K562 (cell line): ENCODE measurements at regions not wholly inside any gene's neighbourhood (a gene's known extent, or its start where the extent isn't known, plus 50 kb on each side); places are given as distances from the start of the nearest gene placed in this dataset.

Experiments
- ATAC-seq: fragments of 200-7000 bp; cut with Tn5 transposase; 3 replicates; pipeline ENCODE4 v1.9.1; 2020; ENCODE audit warnings: moderate library complexity
- BruUV-seq: library from RNA; stranded (reverse); fragments of 400-500 nt; replicated peaks from 2 replicates; lab custom pipeline; 2021; lab: Mats Ljungman, UMichigan
- CTCF ChIA-PET: fragments of 300-600 bp; formaldehyde crosslinking; extraction: SDS; loops from one replicate; lab custom pipeline; 2021; ENCODE audit warnings: low intra/inter-chr PET ratio; lab: Yijun Ruan, JAX
- POLR2A ChIA-PET: fragments of 300-600, 350-650 bp; sonication (Branson Sonifier 250); formaldehyde crosslinking; extraction: SDS; loops from one replicate; lab custom pipeline; 2021; ENCODE audit warnings: antibody characterized with exemption, inconsistent platforms; lab: Yijun Ruan, JAX
- DNase-seq, 4 experiments: peaks; one replicate each; pipeline versions ENCODE4 v3.0.0 to v3.0.0-alpha.2; 2011 to 2018; ENCODE audit warnings: low spot score in 3 of 4, mixed read lengths in 3 of 4; ENCODE audit errors: extremely low read depth in 1 of 4
- FAIRE-seq: peaks from 2 replicates; lab custom pipeline; 2011; peaks lifted over from hg19 to GRCh38; lab: Jason Lieb, UNC
- H2AFZ ChIP-seq: 2 replicates; pipeline ENCODE4 v1.6.0; 2011; ENCODE audit warnings: low read depth, low read length, control low read depth, inconsistent platforms
- H3K27ac ChIP-seq: fragments of 200-600 bp; 3 replicates; pipeline ENCODE4 v1.8.0; 2011; ENCODE audit warnings: low read depth, mild to moderate bottlenecking, control low read depth, inconsistent platforms, low read length, moderate library complexity, mixed read lengths; ENCODE audit errors: extremely low read depth
- H3K27me3 ChIP-seq, 2 experiments: fragments of 300-600 bp in 1 of 2; 2 replicates in 1 of 2; 3 replicates in 1 of 2; pipeline versions ENCODE4 v1.6.0 to v1.8.0; 2011; ENCODE audit warnings: inconsistent platforms in 2 of 2, low read length in 2 of 2, mild to moderate bottlenecking in 1 of 2, mixed read lengths in 1 of 2, moderate library complexity in 1 of 2; ENCODE audit not compliant: control insufficient read depth in 2 of 2, insufficient read depth in 2 of 2
- H3K36me3 ChIP-seq: fragments of 300-600 bp; 3 replicates; pipeline ENCODE4 v1.8.0; 2011; ENCODE audit warnings: mild to moderate bottlenecking, low read length, inconsistent platforms; ENCODE audit not compliant: control insufficient read depth, insufficient read depth
- H3K4me1 ChIP-seq, 2 experiments: fragments of 200-600 bp in 1 of 2; replicated peaks in 1 of 2; 2 replicates in 1 of 2; 3 replicates in 1 of 2; pipeline versions ENCODE4 v1.5.1 to v1.8.0; 2011; ENCODE audit warnings: inconsistent platforms in 2 of 2, low read length in 2 of 2, mild to moderate bottlenecking in 1 of 2, mixed read lengths in 1 of 2, moderate library complexity in 1 of 2; ENCODE audit not compliant: control insufficient read depth in 2 of 2, insufficient read depth in 2 of 2
- H3K4me2 ChIP-seq: 2 replicates; pipeline ENCODE4 v1.6.1; 2011; ENCODE audit warnings: low read length, control low read depth, inconsistent platforms, mixed read lengths; ENCODE audit not compliant: insufficient read depth
- H3K4me3 ChIP-seq: fragments of 200-600 bp; sonication (generic), shearing (Covaris generic); 2 replicates; pipeline ENCODE4 v1.5.1; 2016; ENCODE audit warnings: control low read depth, inconsistent platforms
- H3K79me2 ChIP-seq: fragments of 200-600 bp; 3 replicates; pipeline ENCODE4 v1.8.0; 2011; ENCODE audit warnings: low read length, inconsistent platforms; ENCODE audit not compliant: control insufficient read depth, insufficient read depth
- H3K9ac ChIP-seq, 2 experiments: 2 replicates each; pipeline versions ENCODE4 v1.6.0 to v1.6.1; 2011; ENCODE audit warnings: low read depth in 2 of 2, low read length in 2 of 2, control low read depth in 1 of 2, inconsistent platforms in 1 of 2, mild to moderate bottlenecking in 1 of 2, mixed read lengths in 1 of 2; ENCODE audit not compliant: insufficient read depth in 1 of 2
- H3K9me1 ChIP-seq: one replicate; pipeline ENCODE4 v1.6.0; 2011; ENCODE audit warnings: inconsistent platforms, mild to moderate bottlenecking, low read length, moderate library complexity; ENCODE audit not compliant: control insufficient read depth, insufficient read depth
- H3K9me3 ChIP-seq: replicated peaks from 2 replicates; pipeline ENCODE4 v1.5.1; 2011; ENCODE audit warnings: low read depth, low read length, inconsistent platforms; ENCODE audit not compliant: control insufficient read depth, insufficient read depth
- H4K20me1 ChIP-seq: replicated peaks from 2 replicates; pipeline ENCODE4 v1.6.1; 2011; ENCODE audit warnings: low read length, inconsistent platforms, mixed read lengths; ENCODE audit not compliant: control insufficient read depth, insufficient read depth
- ATF3 ChIP-seq, 2 experiments: fragments of 450-650 bp in 1 of 2; sonication (generic) in 1 of 2; formaldehyde crosslinking in 1 of 2; IDR thresholded peaks in 1 of 2; conservative IDR thresholded peaks in 1 of 2; 2 replicates each; pipeline versions ENCODE4 v1.6.1 to v1.8.1; 2016 to 2023; ENCODE audit warnings: mild to moderate bottlenecking in 2 of 2, moderate library complexity in 2 of 2, inconsistent platforms in 1 of 2, missing genetic modification reagents in 1 of 2
- CEBPG ChIP-seq, 3 experiments: fragments of 200-800 bp in 1 of 3; sonication (Bioruptor generic) in 1 of 3; sonication (generic) in 1 of 3; formaldehyde crosslinking in 1 of 3; IDR thresholded peaks in 2 of 3; conservative IDR thresholded peaks in 1 of 3; 2 replicates each; pipeline versions ENCODE4 v1.6.1 to v1.8.0; 2016 to 2022; ENCODE audit warnings: missing compliant biosample characterization in 2 of 3, missing genetic modification characterization in 2 of 3, mild to moderate bottlenecking in 1 of 3, missing genetic modification reagents in 1 of 3
- GTF2A2 ChIP-seq: IDR thresholded peaks from 2 replicates; pipeline ENCODE4 v1.6.1; 2016; ENCODE audit warnings: mild to moderate bottlenecking, missing genetic modification characterization, missing compliant biosample characterization
- HNRNPK ChIP-seq: fragments of 200-400 bp; formaldehyde crosslinking; IDR thresholded peaks from one replicate; pipeline ENCODE4 v1.6.1; 2018; ENCODE audit warnings: mild to moderate bottlenecking, low read depth, low read length; ENCODE audit not compliant: poor library complexity, severe bottlenecking
- ZNF324 ChIP-seq: fragments of 250-450 bp; sonication (Bioruptor Pico); IDR thresholded peaks from 2 replicates; pipeline ENCODE4 v1.4.0; 2020; ENCODE audit warnings: mild to moderate bottlenecking
- ZNF592 ChIP-seq: fragments of 450-650 bp; IDR thresholded peaks from 2 replicates; pipeline ENCODE4 v1.6.1; 2017; ENCODE audit warnings: antibody characterized with exemption, mild to moderate bottlenecking
- WGBS: fragments of 100-300 bp; shearing (Covaris generic); methylation state at CpG from one replicate; pipeline ENCODE4 v1.1.6; 2016; ENCODE audit warnings: low coverage, mixed read lengths; ENCODE audit not compliant: insufficient coverage; ENCODE audit errors: missing lambda C conversion rate; 5-methylcytosine and 5-hydroxymethylcytosine counted together
- in situ Hi-C: fragments of 300-500 bp; cut with MboI; formaldehyde crosslinking; loops from 4 replicates; pipeline ENCODE4 v1.15.0; 2018; ENCODE audit warnings: inconsistent platforms, mixed read lengths
- intact Hi-C: fragments of 100-400 bp; cut with micrococcal nuclease; formaldehyde crosslinking; loops from 2 replicates; pipeline ENCODE4 v1.14.2; 2022

GRCh38 chr15:58340176-58340575 lies 91.6 kb upstream of the LIPC start:
- Histone ChIP-seq H3K36me3 (no peaks in the 10 kb centered on the region), H2AFZ (peak overlapping the region; percentile 68), H3K4me2 (no peak overlapping the region), H3K9ac (no peak overlapping the region), H3K27ac (no peak overlapping the region), H3K27me3 (no peaks in the 10 kb centered on the region), H3K9me1 (no peaks in the 10 kb centered on the region), H3K9me3 (no peaks in the 10 kb centered on the region), H3K4me3 (no peak overlapping the region), H4K20me1 (no peaks in the 10 kb centered on the region), H3K79me2 (no peaks in the 10 kb centered on the region), H3K4me1 (peaks cover 0 to 23% of the 10 kb centered on the region in 2 experiments; a peak in 3 of 5 replicates)
- BruUV-seq, result no TSS peak
- in situ Hi-C loops, result no loop called here
- intact Hi-C loops, result no loop called here
- ChIA-PET POLR2A (interaction anchor here (0.6 to 4.9 kb wide), 3 partner anchors 7 to 543 kb away, joined by 3 to 26 read pairs (median 6); no protein-coding TSS in a partner anchor), CTCF (no interaction called here)
- no peak for TF ChIP-seq HNRNPK
- TF ChIP-seq ATF3 (IDR thresholded peaks at IDR 0.05), result peak; percentile 53
- TF ChIP-seq ATF3 (CRISPR knock-in tag; conservative IDR thresholded peaks at IDR 0.05), result no peak
- TF ChIP-seq GTF2A2 (tag), result no peak
- no peak for TF ChIP-seq CEBPG (CRISPR knock-in tag; IDR thresholded peaks at IDR 0.05)
- peak in 1 of 2 experiments; percentile 47; a peak in 2 of 4 replicates for TF ChIP-seq CEBPG (tag; conservative IDR thresholded peaks at IDR 0.05 in 1 of 2, IDR thresholded peaks at IDR 0.05 in 1 of 2)
- TF ChIP-seq ZNF592, result 0 out of 2 replicates have a peak, but pooled peaks have one; percentile 24
- no peak for TF ChIP-seq ZNF324
- no peak for DNase-seq
- no peak for ATAC-seq
- 53% methylated on average over 3 of the region's 3 CpGs for WGBS
- FAIRE-seq, result no peak
